Retinal pigment epithelial cell (primary cell): ENCODE measurements at regions not wholly inside any gene's neighbourhood (a gene's known extent, or its start where the extent isn't known, plus 50 kb on each side); places are given as distances from the start of the nearest gene placed in this dataset.

Source experiments
- DNase-seq: peaks from one replicate; pipeline ENCODE4 v3.0.0-alpha.2; 2010; ENCODE audit warnings: low read depth
- H3K4me3 ChIP-seq: 2 replicates; pipeline ENCODE4 v1.5.1; 2011; ENCODE audit warnings: mild to moderate bottlenecking, low read length, control low read depth, moderate library complexity
- TF ChIP-seq, protein P1 (sequence below): conservative IDR thresholded peaks from 2 replicates; pipeline ENCODE4 v1.5.1; 2011; ENCODE audit warnings: low read depth, low read length, control low read depth, inconsistent platforms

DNA sequence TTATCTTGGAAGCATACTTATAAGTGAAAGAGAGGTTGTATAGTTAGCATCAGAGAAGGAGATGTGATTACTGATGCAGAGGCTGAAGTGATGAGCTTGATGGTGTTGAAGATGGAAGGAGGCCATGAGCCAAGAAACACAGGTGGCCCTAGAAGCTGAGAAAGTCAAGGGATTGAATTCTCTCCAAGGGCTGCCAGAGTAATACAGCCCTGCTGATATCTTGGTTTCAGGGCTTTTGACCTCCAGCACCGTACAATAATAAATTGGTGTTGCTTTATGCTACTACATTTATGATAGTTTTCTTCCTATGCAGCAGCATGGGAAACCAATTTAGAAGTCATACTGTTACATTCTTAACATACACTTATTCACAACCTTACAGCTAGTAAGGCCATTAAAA, 1133.3 kb downstream of the AACS start:
- TF ChIP-seq, protein P1, sequence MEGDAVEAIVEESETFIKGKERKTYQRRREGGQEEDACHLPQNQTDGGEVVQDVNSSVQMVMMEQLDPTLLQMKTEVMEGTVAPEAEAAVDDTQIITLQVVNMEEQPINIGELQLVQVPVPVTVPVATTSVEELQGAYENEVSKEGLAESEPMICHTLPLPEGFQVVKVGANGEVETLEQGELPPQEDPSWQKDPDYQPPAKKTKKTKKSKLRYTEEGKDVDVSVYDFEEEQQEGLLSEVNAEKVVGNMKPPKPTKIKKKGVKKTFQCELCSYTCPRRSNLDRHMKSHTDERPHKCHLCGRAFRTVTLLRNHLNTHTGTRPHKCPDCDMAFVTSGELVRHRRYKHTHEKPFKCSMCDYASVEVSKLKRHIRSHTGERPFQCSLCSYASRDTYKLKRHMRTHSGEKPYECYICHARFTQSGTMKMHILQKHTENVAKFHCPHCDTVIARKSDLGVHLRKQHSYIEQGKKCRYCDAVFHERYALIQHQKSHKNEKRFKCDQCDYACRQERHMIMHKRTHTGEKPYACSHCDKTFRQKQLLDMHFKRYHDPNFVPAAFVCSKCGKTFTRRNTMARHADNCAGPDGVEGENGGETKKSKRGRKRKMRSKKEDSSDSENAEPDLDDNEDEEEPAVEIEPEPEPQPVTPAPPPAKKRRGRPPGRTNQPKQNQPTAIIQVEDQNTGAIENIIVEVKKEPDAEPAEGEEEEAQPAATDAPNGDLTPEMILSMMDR = no peak
- no peak for DNase-seq
- no peak overlapping the region for H3K4me3 ChIP-seq

DNA sequence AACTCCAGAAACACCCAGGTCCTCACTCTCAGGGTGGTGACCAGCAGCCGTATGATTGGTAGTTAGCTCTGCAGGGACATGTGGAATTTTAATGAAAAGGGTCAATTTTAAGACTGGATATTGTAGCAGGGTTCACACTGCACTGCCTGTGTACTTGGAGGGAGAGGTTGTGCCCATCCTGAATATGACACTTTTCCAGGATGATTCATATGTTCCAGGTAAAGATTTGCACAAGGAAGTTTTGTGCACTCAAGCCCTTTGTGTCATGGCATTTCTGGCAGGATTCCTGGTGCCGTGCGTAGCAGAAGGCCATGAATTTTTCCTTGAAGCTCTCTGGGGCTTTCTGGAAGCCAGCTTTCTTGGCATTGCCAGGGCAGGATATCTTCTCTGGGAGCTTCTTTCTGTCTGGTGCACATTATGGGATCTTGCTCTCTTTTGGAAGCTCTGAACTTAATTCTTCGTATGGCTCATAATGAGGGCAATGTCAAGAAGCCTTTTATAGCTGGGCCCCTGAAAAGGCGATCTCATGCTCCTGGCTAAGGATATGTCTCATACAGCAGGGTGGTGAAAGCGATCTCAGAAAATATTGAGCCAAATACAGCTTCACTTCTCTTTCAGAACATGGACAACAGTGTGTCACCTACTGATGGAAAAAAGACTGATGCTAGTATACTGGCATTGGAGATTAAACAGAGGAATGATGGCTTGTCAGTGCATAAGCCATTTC, 1133.9 kb downstream of the AACS start:
- TF ChIP-seq, protein P1 = no peak
- no peak for DNase-seq

DNA sequence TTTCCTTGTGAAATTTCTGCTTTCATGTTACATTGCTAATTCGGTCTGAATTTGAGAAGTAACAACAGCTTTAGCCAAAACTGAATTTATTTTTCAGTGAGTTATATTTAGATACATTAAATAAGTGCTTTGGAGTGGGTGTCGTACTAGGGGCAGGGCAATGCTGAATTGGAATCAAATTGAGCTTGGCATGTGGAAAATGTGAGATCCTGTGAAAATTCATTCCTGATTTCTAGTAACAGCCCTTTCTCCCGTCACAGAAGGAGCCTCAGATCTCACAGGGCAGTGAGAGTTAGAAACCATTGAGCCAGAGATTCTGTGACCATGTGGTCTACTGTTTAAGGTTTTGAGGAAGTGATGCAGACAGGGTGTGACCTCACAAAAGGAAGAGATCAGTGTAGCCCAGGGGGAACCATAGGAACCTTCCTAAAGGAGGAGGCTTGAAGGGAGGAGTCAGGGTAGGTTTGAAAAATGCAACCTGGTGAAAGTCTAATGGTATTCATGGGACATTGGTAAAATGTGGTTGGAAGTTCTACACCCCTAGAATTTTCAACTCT, 1136.8 kb downstream of the AACS start:
- no peak for DNase-seq
- TF ChIP-seq, protein P1 = no peak
- H3K4me3 ChIP-seq = no peak overlapping the region

More for the DNA sequence above, 1133.9 kb downstream of the AACS start:
- H3K4me3 ChIP-seq = no peak overlapping the region

DNA sequence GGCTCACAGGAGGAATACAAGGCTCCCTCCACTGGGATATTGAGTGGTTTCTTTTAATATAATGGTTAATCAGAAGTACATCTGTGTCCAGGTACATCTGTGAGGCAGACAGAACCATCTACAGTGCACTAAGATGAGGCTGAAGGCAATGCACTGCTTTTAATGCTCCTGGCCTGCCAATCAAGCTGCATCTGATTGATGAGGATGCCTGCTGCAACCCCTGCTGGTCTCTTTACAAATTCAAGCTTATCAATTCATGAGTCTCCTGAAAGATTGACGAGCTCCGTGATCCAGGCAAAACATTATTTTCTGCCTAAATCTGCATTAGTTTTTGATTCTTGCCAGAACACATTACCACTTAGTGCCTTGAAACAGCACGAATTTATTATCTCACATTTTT, 1139.1 kb downstream of the AACS start:
- TF ChIP-seq, protein P1 = no peak
- H3K4me3 ChIP-seq = no peak overlapping the region
- no peak for DNase-seq

DNA sequence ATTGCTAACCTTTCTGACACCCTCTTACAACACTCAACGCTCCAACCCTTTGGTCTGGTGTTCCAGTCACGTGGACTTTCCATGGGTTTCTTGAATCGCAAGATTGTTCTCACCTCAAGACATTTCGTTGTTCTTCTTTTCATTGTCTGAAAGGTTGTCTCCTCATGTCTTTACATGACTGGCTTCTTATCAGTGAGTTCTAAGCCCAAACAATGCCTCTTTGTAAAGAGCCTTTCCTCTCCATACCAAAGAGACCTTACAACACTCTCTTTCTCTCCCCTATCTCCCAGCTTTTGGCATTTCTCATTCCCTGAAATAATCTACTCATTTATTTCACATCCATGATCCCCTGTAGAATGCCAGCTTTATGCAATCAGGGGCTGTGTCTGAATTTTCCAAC, 1144.8 kb downstream of the AACS start:
- TF ChIP-seq, protein P1 = no peak
- no peak for DNase-seq
- H3K4me3 ChIP-seq = no peak overlapping the region

DNA sequence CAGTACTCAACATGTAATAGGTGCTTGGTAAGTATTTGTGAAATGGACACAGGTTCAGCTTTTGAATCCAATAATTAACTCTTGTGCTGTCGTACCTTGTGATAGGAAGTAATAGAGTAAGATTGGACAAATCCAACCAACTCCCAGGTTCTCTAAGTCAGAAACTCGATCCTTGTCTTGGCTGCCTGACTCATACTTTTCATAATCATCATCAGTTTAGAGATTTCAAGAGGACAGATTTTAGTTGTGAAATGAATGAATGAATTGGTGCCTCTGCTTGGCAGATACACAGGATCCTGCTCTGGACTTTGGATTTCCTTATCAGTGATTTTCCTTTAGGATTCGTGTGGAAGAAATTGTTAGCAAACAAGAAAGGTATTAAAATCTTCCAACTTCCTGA, 1145.2 kb downstream of the AACS start:
- no peak for DNase-seq
- H3K4me3 ChIP-seq = no peak overlapping the region
- TF ChIP-seq, protein P1 = no peak

DNA sequence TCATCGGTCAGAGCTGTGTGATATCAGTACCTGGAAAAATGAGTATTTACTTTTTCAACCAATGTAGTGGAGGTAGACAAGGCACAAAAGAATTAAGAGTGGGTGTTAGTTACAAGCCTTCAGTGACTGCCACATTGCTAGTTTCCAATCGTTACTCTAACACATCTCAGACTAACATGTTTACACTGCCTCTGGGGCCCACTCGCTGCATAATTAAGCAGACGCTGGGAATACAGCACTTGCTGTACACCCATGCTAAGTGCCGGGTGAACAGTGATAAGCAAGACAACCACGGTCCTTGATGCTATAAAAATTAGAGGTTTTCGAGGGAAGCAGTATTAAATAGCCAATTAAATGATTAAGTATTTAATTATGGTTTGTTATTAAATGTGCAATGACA, 1147.6 kb downstream of the AACS start:
- TF ChIP-seq, protein P1 = no peak
- no peak for DNase-seq
- H3K4me3 ChIP-seq = no peak overlapping the region
